ENCODE measurements at regions not wholly inside any gene's neighbourhood (a gene's known extent, or its start where the extent isn't known, plus 50 kb on each side); places are given as distances from the start of the nearest gene placed in this dataset.
A peak's percentile ranks its signal among the peaks of the same experiment; 100 is the strongest.

- dilution Hi-C loops (cut with HindIII; ENCODE audit: low sequenced_read_pairs, unreplicated experiment): no loop called here
- H2BK120ac ChIP-seq (ENCODE audit: low read depth, low read length): no peak overlapping the region
- H2AFZ ChIP-seq (replicated peaks; ENCODE audit: low read length, poor library complexity): no peak overlapping the region
- CTCF ChIA-PET: interaction anchor here (0.8 kb wide), 1 partner anchor 12 kb away, joined by 3 read pairs; no protein-coding TSS in a partner anchor
- H2AK5ac ChIP-seq (ENCODE audit: low read depth, low read length): no peak overlapping the region
- H3K23ac ChIP-seq (ENCODE audit: low read depth, low read length): no peak overlapping the region
- intact Hi-C loops (cut with micrococcal nuclease): loop anchor here (10.0 kb wide), 1 partner anchor 272 kb away; no protein-coding TSS in a partner anchor
- H2BK5ac ChIP-seq (ENCODE audit: low read depth, low read length, poor library complexity, severe bottlenecking): no peak overlapping the region
- peaks cover 3% of the 10 kb centered on the region for H3K27me3 ChIP-seq (ENCODE audit: control insufficient read depth, insufficient read depth, low read length)
- POLR2A ChIA-PET (ENCODE audit: unreplicated experiment): no interaction called here
- no peak overlapping the region for H2BK20ac ChIP-seq (ENCODE audit: low read depth, low read length)
- no peak overlapping the region for H3K4me2 ChIP-seq (ENCODE audit: low read depth, low read length)
- H3K56ac ChIP-seq (ENCODE audit: extremely low read depth, insufficient read depth, low read length): no peak overlapping the region
- TF ChIP-seq RCOR1 (IDR thresholded peaks at IDR 0.05; ENCODE audit: insufficient replicate concordance, low read length) (no peak), MXI1 (IDR thresholded peaks at IDR 0.05; ENCODE audit: borderline replicate concordance, low read depth, low read length) (no peak), RAD21 (IDR thresholded peaks at IDR 0.05; ENCODE audit: low read length) (no peak), USF2 (IDR thresholded peaks at IDR 0.05; ENCODE audit: low read depth, low read length) (no peak), MAFK (IDR thresholded peaks at IDR 0.05; ENCODE audit: low read depth, low read length) (peak; percentile 37; the same call in 1 of the 2 replicates), ELK1 (IDR thresholded peaks at IDR 0.05; ENCODE audit: borderline replicate concordance, low read depth, low read length) (no peak), FOS (IDR thresholded peaks at IDR 0.05; ENCODE audit: low read depth, low read length) (no peak)
- WGBS, 2 experiments (ENCODE audit: extremely low coverage in 2 of 2, insufficient read length in 1 of 2): no CpG with 5 or more reads among the region's 2 CpGs
- no peak overlapping the region for H3K4me3 ChIP-seq (ENCODE audit: insufficient read depth, low read depth, low read length)
- no peaks in the 10 kb centered on the region for H3K79me1 ChIP-seq (ENCODE audit: low read depth in 1 of 2, low read length in 2 of 2)
- H2AK9ac ChIP-seq (replicated peaks; ENCODE audit: low read depth, low read length, poor library complexity): no peak overlapping the region
- no peak overlapping the region for H4K8ac ChIP-seq (ENCODE audit: low read depth in 2 of 2, low read length in 2 of 2)
- DNase-seq (no peak), ATAC-seq (ENCODE audit: low read depth) (no peak)
- H3K14ac ChIP-seq (replicated peaks; ENCODE audit: low read depth, low read length): no peak overlapping the region
- in situ Hi-C loops (cut with MboI; ENCODE audit: low sequenced_read_pairs): no loop called here
- no peaks in the 10 kb centered on the region for H3K9me1 ChIP-seq (ENCODE audit: insufficient read depth, low read length)
- no peaks in the 10 kb centered on the region for H3K36me3 ChIP-seq (ENCODE audit: control insufficient read depth, insufficient read depth, low read length)
- H3K9ac ChIP-seq (ENCODE audit: low read depth, low read length): no peak overlapping the region
- no peak overlapping the region for H2BK15ac ChIP-seq (ENCODE audit: low read depth, low read length)
- H3K9me3 ChIP-seq (ENCODE audit: control insufficient read depth, insufficient read depth, low read length): no peaks in the 10 kb centered on the region
- H4K20me1 ChIP-seq (ENCODE audit: insufficient read depth, low read length): no peaks in the 10 kb centered on the region
- H4K5ac ChIP-seq (ENCODE audit: low read depth, low read length): no peak overlapping the region
- BruUV-seq (replicated peaks): no TSS peak
- no peak overlapping the region for H4K91ac ChIP-seq (ENCODE audit: insufficient read depth, low read depth, low read length)
- no peak overlapping the region for H3K27ac ChIP-seq (ENCODE audit: insufficient read depth, low read length)
- H3K4ac ChIP-seq (ENCODE audit: low read depth, low read length): no peak overlapping the region
- no peaks in the 10 kb centered on the region for H3K4me1 ChIP-seq (ENCODE audit: control insufficient read depth, insufficient read depth, low read length)
- no peak overlapping the region for H3K18ac ChIP-seq (ENCODE audit: low read depth, low read length)
Measured at GRCh38 chr7:34333184-34333583, 324.8 kb upstream of the NPSR1 start.

All from IMR-90 (cell line).